D341Med (cell line): ENCODE measurements at regions not wholly inside any gene's neighbourhood (a gene's known extent, or its start where the extent isn't known, plus 50 kb on each side); places are given as distances from the start of the nearest gene placed in this dataset.
"Not testable (repeated sequence)": the region's sequence is repeated elsewhere in the genome, so short reads cannot be mapped to it uniquely, and the experiment has no call there.

ENCODE experiments used
- DNase-seq: peaks from one replicate; pipeline ENCODE4 v3.0.0; 2012; ENCODE audit warnings: low spot score

- no peak for DNase-seq
These were observed 408.8 kb upstream of the FZD8 start for GRCh38 chr10:36050763-36051499.

GRCh38 chr10:36048780-36049179 lies 406.7 kb upstream of the FZD8 start:
- no peak for DNase-seq

- DNase-seq: no peak
These were observed 406.1 kb upstream of the FZD8 start for GRCh38 chr10:36048236-36048635.

- DNase-seq: no peak
These were observed 400.0 kb upstream of the FZD8 start for GRCh38 chr10:36042135-36042534.

GRCh38 chr10:36038316-36038955 lies 396.3 kb upstream of the FZD8 start:
- no peak for DNase-seq

- no peak for DNase-seq
These were observed 394.0 kb upstream of the FZD8 start for GRCh38 chr10:36036137-36036536.

- no peak for DNase-seq
These were observed 391.7 kb upstream of the FZD8 start for GRCh38 chr10:36033808-36034207.

- DNase-seq: no peak
These were observed 388.4 kb upstream of the FZD8 start for GRCh38 chr10:36030516-36030915.

- no peak for DNase-seq
These were observed 384.7 kb upstream of the FZD8 start for GRCh38 chr10:36026656-36027390.

GRCh38 chr10:36026081-36026480 lies 384.0 kb upstream of the FZD8 start:
- DNase-seq: no peak

GRCh38 chr10:36023939-36024338 lies 381.8 kb upstream of the FZD8 start:
- no peak for DNase-seq

- no peak for DNase-seq
These were observed 379.0 kb upstream of the FZD8 start for GRCh38 chr10:36021096-36021495.

GRCh38 chr10:36019749-36020148 lies 377.7 kb upstream of the FZD8 start:
- DNase-seq: no peak

GRCh38 chr10:36018996-36019395 lies 376.9 kb upstream of the FZD8 start:
- no peak for DNase-seq

- no peak for DNase-seq
These were observed 375.0 kb upstream of the FZD8 start for GRCh38 chr10:36017137-36017536.

GRCh38 chr10:36007369-36007768 lies 365.3 kb upstream of the FZD8 start:
- DNase-seq: no peak

- no peak for DNase-seq
These were observed 361.6 kb upstream of the FZD8 start for GRCh38 chr10:36003688-36004087.

GRCh38 chr10:36003031-36003600 lies 361.0 kb upstream of the FZD8 start:
- no peak for DNase-seq

- DNase-seq: no peak
These were observed 360.3 kb upstream of the FZD8 start for GRCh38 chr10:36002445-36002844.

GRCh38 chr10:36000754-36001153 lies 358.7 kb upstream of the FZD8 start:
- not testable (repeated sequence) for DNase-seq

GRCh38 chr10:35998026-35998425 lies 355.9 kb upstream of the FZD8 start:
- no peak for DNase-seq

GRCh38 chr10:35995485-35995884 lies 353.4 kb upstream of the FZD8 start:
- DNase-seq: no peak
